SK-N-SH treated with all-trans-retinoic acid at 6 μM for 48 hours (cell line): ENCODE measurements at regions not wholly inside any gene's neighbourhood (a gene's known extent, or its start where the extent isn't known, plus 50 kb on each side); places are given as distances from the start of the nearest gene placed in this dataset.

Experiments
- ATAC-seq: fragments of 200-7000 bp; cut with Tn5 transposase; 3 replicates; pipeline ENCODE4 v1.9.1; 2020; ENCODE audit warnings: mild to moderate bottlenecking, moderate library complexity
- ARNTL ChIP-seq: fragments of 450-650 bp; formaldehyde crosslinking; IDR thresholded peaks from 2 replicates; pipeline ENCODE4 v1.5.0; 2020; ENCODE audit warnings: low read depth, mild to moderate bottlenecking, moderate library complexity, borderline replicate concordance
- BACH2 ChIP-seq: fragments of 250-450 bp; sonication (Bioruptor Pico); IDR thresholded peaks from 2 replicates; pipeline ENCODE4 v1.9.0; 2021; ENCODE audit warnings: mild to moderate bottlenecking, borderline replicate concordance
- CREB5 ChIP-seq: fragments of 250-450 bp; sonication (Bioruptor Pico); IDR thresholded peaks from 2 replicates; pipeline ENCODE4 v1.5.1; 2020; ENCODE audit warnings: low read depth, mild to moderate bottlenecking, moderate library complexity
- CSDC2 ChIP-seq: fragments of 250-450 bp; sonication (Bioruptor Pico); IDR thresholded peaks from 2 replicates; pipeline ENCODE4 v1.5.0; 2020; ENCODE audit warnings: mild to moderate bottlenecking, moderate library complexity
- ESRRG ChIP-seq: fragments of 250-450 bp; sonication (Bioruptor Pico); IDR thresholded peaks from 2 replicates; pipeline ENCODE4 v1.6.1; 2021; ENCODE audit warnings: mild to moderate bottlenecking
- GLIS3 ChIP-seq: fragments of 250-450 bp; sonication (Bioruptor Pico); IDR thresholded peaks from 2 replicates; pipeline ENCODE4 v1.5.0; 2020; ENCODE audit warnings: mild to moderate bottlenecking, moderate library complexity
- ISL1 ChIP-seq: fragments of 250-450 bp; sonication (Bioruptor Pico); IDR thresholded peaks from 2 replicates; pipeline ENCODE4 v2.1.2; 2022; ENCODE audit warnings: mild to moderate bottlenecking, moderate library complexity
- OSR1 ChIP-seq: fragments of 250-450 bp; sonication (Bioruptor Pico); IDR thresholded peaks from 2 replicates; pipeline ENCODE4 v1.8.0; 2022; ENCODE audit warnings: moderate library complexity, mild to moderate bottlenecking, inconsistent platforms
- PATZ1 ChIP-seq: fragments of 250-450 bp; sonication (Bioruptor Pico); IDR thresholded peaks from 2 replicates; pipeline ENCODE4 v1.8.0; 2020; ENCODE audit warnings: mild to moderate bottlenecking, moderate library complexity, borderline replicate concordance
- POU6F1 ChIP-seq: fragments of 250-450 bp; sonication (Bioruptor Pico); IDR thresholded peaks from 2 replicates; pipeline ENCODE4 v1.8.0; 2021; ENCODE audit warnings: low read depth, mild to moderate bottlenecking, moderate library complexity, borderline replicate concordance
- PPARA ChIP-seq: fragments of 250-450 bp; sonication (Bioruptor Pico); IDR thresholded peaks from 2 replicates; pipeline ENCODE4 v1.5.0; 2020; ENCODE audit warnings: mild to moderate bottlenecking, borderline replicate concordance
- RARB ChIP-seq: fragments of 250-450 bp; sonication (Bioruptor Pico); IDR thresholded peaks from 2 replicates; pipeline ENCODE4 v1.8.0; 2021; ENCODE audit warnings: mild to moderate bottlenecking, moderate library complexity
- SNAI2 ChIP-seq: fragments of 250-450 bp; sonication (Bioruptor Pico); IDR thresholded peaks from 2 replicates; pipeline ENCODE4 v1.5.0; 2020; ENCODE audit warnings: mild to moderate bottlenecking, moderate library complexity
- TCF4 ChIP-seq: fragments of 250-450 bp; sonication (Bioruptor Pico); IDR thresholded peaks from 2 replicates; pipeline ENCODE4 v1.8.0; 2021; ENCODE audit warnings: mild to moderate bottlenecking, moderate library complexity, borderline replicate concordance
- TOX ChIP-seq: fragments of 250-450 bp; sonication (Bioruptor Pico); IDR thresholded peaks from 2 replicates; pipeline ENCODE4 v1.8.0; 2021; ENCODE audit warnings: mild to moderate bottlenecking, moderate library complexity, borderline replicate concordance
- ZC3H10 ChIP-seq: fragments of 250-450 bp; sonication (Bioruptor Pico); IDR thresholded peaks from 2 replicates; pipeline ENCODE4 v1.5.1; 2021; ENCODE audit warnings: mild to moderate bottlenecking, moderate library complexity
- ZFP3 ChIP-seq: fragments of 250-450 bp; sonication (Bioruptor Pico); IDR thresholded peaks from 2 replicates; pipeline ENCODE4 v1.5.0; 2020; ENCODE audit warnings: mild to moderate bottlenecking, moderate library complexity
- ZFP30 ChIP-seq: fragments of 450-650 bp; formaldehyde crosslinking; IDR thresholded peaks from 2 replicates; pipeline ENCODE4 v1.5.0; 2022; ENCODE audit warnings: mild to moderate bottlenecking, moderate library complexity
- ZNF565 ChIP-seq: fragments of 450-650 bp; formaldehyde crosslinking; conservative IDR thresholded peaks from 2 replicates; pipeline ENCODE4 v1.5.0; 2020; ENCODE audit warnings: low read depth, mild to moderate bottlenecking, moderate library complexity
- ZNF70 ChIP-seq: fragments of 450-650 bp; formaldehyde crosslinking; IDR thresholded peaks from 2 replicates; pipeline ENCODE4 v1.5.0; 2020; ENCODE audit warnings: mild to moderate bottlenecking, moderate library complexity
- ZNF8 ChIP-seq: fragments of 450-650 bp; formaldehyde crosslinking; IDR thresholded peaks from 2 replicates; pipeline ENCODE4 v1.5.0; 2020; ENCODE audit warnings: mild to moderate bottlenecking, moderate library complexity
- TF ChIP-seq, protein P1 (sequence below): fragments of 250-450 bp; sonication (Bioruptor Pico); IDR thresholded peaks from 2 replicates; pipeline ENCODE4 v1.5.0; 2020; ENCODE audit warnings: mild to moderate bottlenecking, moderate library complexity
- TF ChIP-seq, protein P2 (sequence below): fragments of 250-450 bp; sonication (Bioruptor Pico); IDR thresholded peaks from 2 replicates; pipeline ENCODE4 v1.5.1; 2021; ENCODE audit warnings: mild to moderate bottlenecking, moderate library complexity

DNA sequence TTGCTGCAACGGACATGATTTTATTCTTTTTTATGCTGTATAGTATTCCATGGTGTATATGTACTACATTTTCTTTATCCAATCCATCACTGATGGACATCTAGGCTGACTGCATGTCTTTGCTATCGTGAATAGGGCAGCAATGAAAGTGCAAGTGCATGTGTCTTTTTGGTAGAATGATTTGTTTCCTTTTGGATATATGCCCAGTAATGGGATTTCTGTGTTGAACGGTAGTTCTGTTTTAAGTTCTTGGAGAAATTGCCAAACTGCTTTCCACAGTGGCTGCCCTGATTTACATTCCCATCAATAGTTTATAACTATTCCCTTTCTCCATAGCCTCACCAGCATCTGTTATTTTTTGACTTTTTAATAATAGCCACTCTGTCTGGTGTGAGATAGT lies 99.7 kb upstream of the CRIM1 start:
- TF ChIP-seq ESRRG (no peak), ZNF565 (CRISPR knock-in tag) (no peak), BACH2 (CRISPR knock-in tag) (no peak), ZFP30 (no peak), ZFP3 (CRISPR knock-in tag) (no peak), POU6F1 (CRISPR knock-in tag) (no peak), CSDC2 (CRISPR knock-in tag) (no peak), RARB (no peak), SNAI2 (no peak), TOX (CRISPR knock-in tag) (no peak), ZC3H10 (no peak), PATZ1 (CRISPR knock-in tag) (no peak), GLIS3 (CRISPR knock-in tag) (no peak), ZNF70 (no peak), ZNF8 (CRISPR knock-in tag) (no peak), OSR1 (CRISPR knock-in tag) (no peak), ISL1 (no peak), ARNTL (no peak)
- TF ChIP-seq, protein P1, sequence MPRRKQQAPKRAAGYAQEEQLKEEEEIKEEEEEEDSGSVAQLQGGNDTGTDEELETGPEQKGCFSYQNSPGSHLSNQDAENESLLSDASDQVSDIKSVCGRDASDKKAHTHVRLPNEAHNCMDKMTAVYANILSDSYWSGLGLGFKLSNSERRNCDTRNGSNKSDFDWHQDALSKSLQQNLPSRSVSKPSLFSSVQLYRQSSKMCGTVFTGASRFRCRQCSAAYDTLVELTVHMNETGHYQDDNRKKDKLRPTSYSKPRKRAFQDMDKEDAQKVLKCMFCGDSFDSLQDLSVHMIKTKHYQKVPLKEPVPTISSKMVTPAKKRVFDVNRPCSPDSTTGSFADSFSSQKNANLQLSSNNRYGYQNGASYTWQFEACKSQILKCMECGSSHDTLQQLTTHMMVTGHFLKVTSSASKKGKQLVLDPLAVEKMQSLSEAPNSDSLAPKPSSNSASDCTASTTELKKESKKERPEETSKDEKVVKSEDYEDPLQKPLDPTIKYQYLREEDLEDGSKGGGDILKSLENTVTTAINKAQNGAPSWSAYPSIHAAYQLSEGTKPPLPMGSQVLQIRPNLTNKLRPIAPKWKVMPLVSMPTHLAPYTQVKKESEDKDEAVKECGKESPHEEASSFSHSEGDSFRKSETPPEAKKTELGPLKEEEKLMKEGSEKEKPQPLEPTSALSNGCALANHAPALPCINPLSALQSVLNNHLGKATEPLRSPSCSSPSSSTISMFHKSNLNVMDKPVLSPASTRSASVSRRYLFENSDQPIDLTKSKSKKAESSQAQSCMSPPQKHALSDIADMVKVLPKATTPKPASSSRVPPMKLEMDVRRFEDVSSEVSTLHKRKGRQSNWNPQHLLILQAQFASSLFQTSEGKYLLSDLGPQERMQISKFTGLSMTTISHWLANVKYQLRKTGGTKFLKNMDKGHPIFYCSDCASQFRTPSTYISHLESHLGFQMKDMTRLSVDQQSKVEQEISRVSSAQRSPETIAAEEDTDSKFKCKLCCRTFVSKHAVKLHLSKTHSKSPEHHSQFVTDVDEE (CRISPR knock-in tag), result no peak
- TF ChIP-seq, protein P2, sequence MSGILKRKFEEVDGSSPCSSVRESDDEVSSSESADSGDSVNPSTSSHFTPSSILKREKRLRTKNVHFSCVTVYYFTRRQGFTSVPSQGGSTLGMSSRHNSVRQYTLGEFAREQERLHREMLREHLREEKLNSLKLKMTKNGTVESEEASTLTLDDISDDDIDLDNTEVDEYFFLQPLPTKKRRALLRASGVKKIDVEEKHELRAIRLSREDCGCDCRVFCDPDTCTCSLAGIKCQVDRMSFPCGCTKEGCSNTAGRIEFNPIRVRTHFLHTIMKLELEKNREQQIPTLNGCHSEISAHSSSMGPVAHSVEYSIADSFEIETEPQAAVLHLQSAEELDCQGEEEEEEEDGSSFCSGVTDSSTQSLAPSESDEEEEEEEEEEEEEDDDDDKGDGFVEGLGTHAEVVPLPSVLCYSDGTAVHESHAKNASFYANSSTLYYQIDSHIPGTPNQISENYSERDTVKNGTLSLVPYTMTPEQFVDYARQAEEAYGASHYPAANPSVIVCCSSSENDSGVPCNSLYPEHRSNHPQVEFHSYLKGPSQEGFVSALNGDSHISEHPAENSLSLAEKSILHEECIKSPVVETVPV (CRISPR knock-in tag), result no peak
- ATAC-seq, result no peak

GRCh38 chr2:36253086-36253485 lies 102.5 kb upstream of the CRIM1 start:
- TF ChIP-seq CSDC2 (CRISPR knock-in tag) (no peak), BACH2 (CRISPR knock-in tag) (no peak), RARB (no peak), PPARA (CRISPR knock-in tag) (no peak), CREB5 (CRISPR knock-in tag) (no peak), ISL1 (no peak), ZFP30 (no peak), POU6F1 (CRISPR knock-in tag) (no peak), ZFP3 (CRISPR knock-in tag) (no peak), SNAI2 (no peak), ZNF565 (CRISPR knock-in tag) (no peak), ZC3H10 (no peak), TCF4 (CRISPR knock-in tag) (no peak), ARNTL (no peak), ZNF70 (no peak), ESRRG (no peak)
- TF ChIP-seq, protein P1 (CRISPR knock-in tag), result no peak
- TF ChIP-seq, protein P2 (CRISPR knock-in tag), result no peak
- TF ChIP-seq, all 23 proteins: peak for 0
- no peak for ATAC-seq
